ENCODE measurements at regions not wholly inside any gene's neighbourhood (a gene's known extent, or its start where the extent isn't known, plus 50 kb on each side); places are given as distances from the start of the nearest gene placed in this dataset.

- Mint-ChIP-seq H3K36me3 (ENCODE audit: unreplicated experiment) (no peaks in the 10 kb centered on the region), H3K4me3 (ENCODE audit: unreplicated experiment) (no peak overlapping the region), H3K9me3 (ENCODE audit: unreplicated experiment) (no peaks in the 10 kb centered on the region), H3K27ac (ENCODE audit: unreplicated experiment) (no peak overlapping the region), H3K27me3 (ENCODE audit: unreplicated experiment) (no peaks in the 10 kb centered on the region), H3K4me1 (ENCODE audit: unreplicated experiment) (peaks cover 9% of the 10 kb centered on the region)
- no peak for DNase-seq (ENCODE audit: extremely low spot score, unreplicated experiment)
- TF ChIP-seq, protein P1, sequence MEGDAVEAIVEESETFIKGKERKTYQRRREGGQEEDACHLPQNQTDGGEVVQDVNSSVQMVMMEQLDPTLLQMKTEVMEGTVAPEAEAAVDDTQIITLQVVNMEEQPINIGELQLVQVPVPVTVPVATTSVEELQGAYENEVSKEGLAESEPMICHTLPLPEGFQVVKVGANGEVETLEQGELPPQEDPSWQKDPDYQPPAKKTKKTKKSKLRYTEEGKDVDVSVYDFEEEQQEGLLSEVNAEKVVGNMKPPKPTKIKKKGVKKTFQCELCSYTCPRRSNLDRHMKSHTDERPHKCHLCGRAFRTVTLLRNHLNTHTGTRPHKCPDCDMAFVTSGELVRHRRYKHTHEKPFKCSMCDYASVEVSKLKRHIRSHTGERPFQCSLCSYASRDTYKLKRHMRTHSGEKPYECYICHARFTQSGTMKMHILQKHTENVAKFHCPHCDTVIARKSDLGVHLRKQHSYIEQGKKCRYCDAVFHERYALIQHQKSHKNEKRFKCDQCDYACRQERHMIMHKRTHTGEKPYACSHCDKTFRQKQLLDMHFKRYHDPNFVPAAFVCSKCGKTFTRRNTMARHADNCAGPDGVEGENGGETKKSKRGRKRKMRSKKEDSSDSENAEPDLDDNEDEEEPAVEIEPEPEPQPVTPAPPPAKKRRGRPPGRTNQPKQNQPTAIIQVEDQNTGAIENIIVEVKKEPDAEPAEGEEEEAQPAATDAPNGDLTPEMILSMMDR (IDR thresholded peaks at IDR 0.05): no peak
Observed at GRCh38 chr6:139862311-139862710, 487.9 kb upstream of the CITED2 start.

DNA sequence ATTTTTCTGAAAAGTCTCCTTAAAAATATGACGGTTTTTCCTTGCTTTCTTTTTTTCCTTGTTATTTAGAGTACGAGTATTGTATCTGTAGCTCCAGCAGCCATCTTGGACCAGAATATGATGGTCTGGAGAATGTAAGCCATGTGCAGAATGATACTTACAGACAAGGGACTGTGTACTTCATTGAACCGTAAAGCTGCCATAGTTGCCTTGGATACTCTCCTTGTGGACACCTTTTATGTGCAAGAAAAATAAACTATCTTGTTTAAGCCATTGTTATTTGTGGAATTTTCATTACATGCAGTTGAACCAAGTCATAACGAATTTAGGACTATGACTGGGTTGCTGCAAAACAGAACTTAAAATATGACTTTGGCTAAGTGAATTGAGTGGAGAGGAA, 485.8 kb upstream of the CITED2 start:
- Mint-ChIP-seq H3K4me1 (ENCODE audit: unreplicated experiment) (peaks cover 30% of the 10 kb centered on the region), H3K36me3 (ENCODE audit: unreplicated experiment) (no peaks in the 10 kb centered on the region), H3K27me3 (ENCODE audit: unreplicated experiment) (no peaks in the 10 kb centered on the region), H3K9me3 (ENCODE audit: unreplicated experiment) (no peaks in the 10 kb centered on the region), H3K4me3 (ENCODE audit: unreplicated experiment) (no peak overlapping the region), H3K27ac (ENCODE audit: unreplicated experiment) (no peak overlapping the region)
- no peak for DNase-seq (ENCODE audit: extremely low spot score, unreplicated experiment)
- TF ChIP-seq, protein P1 (IDR thresholded peaks at IDR 0.05): no peak

GRCh38 chr6:139858429-139858828, 484.0 kb upstream of the CITED2 start:
- TF ChIP-seq, protein P1 (IDR thresholded peaks at IDR 0.05): no peak
- Mint-ChIP-seq H3K36me3 (ENCODE audit: unreplicated experiment) (no peaks in the 10 kb centered on the region), H3K27ac (ENCODE audit: unreplicated experiment) (no peak overlapping the region), H3K4me3 (ENCODE audit: unreplicated experiment) (no peak overlapping the region), H3K27me3 (ENCODE audit: unreplicated experiment) (no peaks in the 10 kb centered on the region), H3K4me1 (ENCODE audit: unreplicated experiment) (peaks cover 39% of the 10 kb centered on the region), H3K9me3 (ENCODE audit: unreplicated experiment) (no peaks in the 10 kb centered on the region)
- no peak for DNase-seq (ENCODE audit: extremely low spot score, unreplicated experiment)

GRCh38 chr6:139857143-139857542, 482.7 kb upstream of the CITED2 start:
- Mint-ChIP-seq H3K4me1 (ENCODE audit: unreplicated experiment) (peaks cover 42% of the 10 kb centered on the region), H3K27me3 (ENCODE audit: unreplicated experiment) (no peaks in the 10 kb centered on the region), H3K36me3 (ENCODE audit: unreplicated experiment) (no peaks in the 10 kb centered on the region), H3K27ac (ENCODE audit: unreplicated experiment) (peak overlapping the region; percentile 83), H3K9me3 (ENCODE audit: unreplicated experiment) (no peaks in the 10 kb centered on the region), H3K4me3 (ENCODE audit: unreplicated experiment) (no peak overlapping the region)
- TF ChIP-seq, protein P1 (IDR thresholded peaks at IDR 0.05): no peak
- DNase-seq (ENCODE audit: extremely low spot score, unreplicated experiment): no peak

- H3K27me3 Mint-ChIP-seq (ENCODE audit: unreplicated experiment): no peaks in the 10 kb centered on the region
- no peaks in the 10 kb centered on the region for H3K36me3 Mint-ChIP-seq (ENCODE audit: unreplicated experiment)
- TF ChIP-seq, protein P1 (IDR thresholded peaks at IDR 0.05): no peak
- H3K4me3 Mint-ChIP-seq (ENCODE audit: unreplicated experiment): no peak overlapping the region
- no peaks in the 10 kb centered on the region for H3K9me3 Mint-ChIP-seq (ENCODE audit: unreplicated experiment)
- no peak for DNase-seq (ENCODE audit: extremely low spot score, unreplicated experiment)
- peaks cover 43% of the 10 kb centered on the region for H3K4me1 Mint-ChIP-seq (ENCODE audit: unreplicated experiment)
- peak overlapping the region; percentile 83 for H3K27ac Mint-ChIP-seq (ENCODE audit: unreplicated experiment)
Observed at GRCh38 chr6:139856562-139856961, 482.1 kb upstream of the CITED2 start.

Measured in osteocyte (in vitro differentiated cells).